ENCODE measurements at regions not wholly inside any gene's neighbourhood (a gene's known extent, or its start where the extent isn't known, plus 50 kb on each side); places are given as distances from the start of the nearest gene placed in this dataset.

- TF ChIP-seq EZH2phosphoT487 (IDR thresholded peaks at IDR 0.05; ENCODE audit: insufficient read depth, low read depth) (no peak), EZH2 (IDR thresholded peaks at IDR 0.05; ENCODE audit: insufficient read depth, poor library complexity, severe bottlenecking) (no peak)
Measured at GRCh38 chr13:78198821-78199220, 280.2 kb upstream of the EDNRB start.

Measured in GM23248 (cell line).